HG02798 (cell line): ENCODE measurements at regions not wholly inside any gene's neighbourhood (a gene's known extent, or its start where the extent isn't known, plus 50 kb on each side); places are given as distances from the start of the nearest gene placed in this dataset.

ENCODE experiments used
- ATAC-seq: cut with Tn5 transposase; IDR thresholded peaks from one replicate; pipeline ENCODE4 v1.9.1; 2021; ENCODE audit warnings: mild to moderate bottlenecking; ENCODE audit not compliant: unreplicated experiment, poor library complexity

DNA sequence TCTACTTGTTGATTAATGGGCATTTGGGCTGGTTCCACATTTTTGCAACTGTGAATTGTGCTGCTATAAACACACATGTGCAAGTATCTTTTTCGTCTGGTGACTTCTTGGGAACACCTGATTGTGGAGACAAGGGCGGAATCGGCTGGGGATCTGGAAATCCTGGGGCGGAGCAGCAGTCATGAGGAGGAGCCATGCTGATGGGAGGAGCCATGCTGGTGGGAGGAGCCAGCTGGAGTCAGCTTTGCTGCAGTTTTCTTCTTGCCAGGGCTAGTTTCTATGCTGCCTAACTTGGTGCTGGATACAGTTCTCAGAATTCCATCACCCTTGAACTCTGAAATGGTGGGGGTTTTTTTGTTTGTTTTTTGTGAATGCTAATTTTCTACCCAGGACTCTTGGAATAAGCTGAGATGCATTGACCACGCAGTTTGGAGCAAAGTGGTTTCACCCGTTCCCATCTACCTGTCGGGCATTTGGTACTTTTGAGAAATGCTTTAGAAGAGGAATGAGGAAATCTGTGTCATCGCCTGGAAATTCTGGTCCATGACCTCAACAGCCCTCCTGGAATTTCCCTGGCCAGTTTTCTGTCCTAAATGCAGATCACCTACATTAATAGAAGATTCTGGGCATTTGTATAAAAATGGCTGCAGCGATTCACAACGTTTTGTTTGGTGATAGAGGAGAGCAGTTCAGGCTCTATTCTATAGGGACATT lies 217.4 kb upstream of the ZFHX3 start:
- ATAC-seq: no peak

DNA sequence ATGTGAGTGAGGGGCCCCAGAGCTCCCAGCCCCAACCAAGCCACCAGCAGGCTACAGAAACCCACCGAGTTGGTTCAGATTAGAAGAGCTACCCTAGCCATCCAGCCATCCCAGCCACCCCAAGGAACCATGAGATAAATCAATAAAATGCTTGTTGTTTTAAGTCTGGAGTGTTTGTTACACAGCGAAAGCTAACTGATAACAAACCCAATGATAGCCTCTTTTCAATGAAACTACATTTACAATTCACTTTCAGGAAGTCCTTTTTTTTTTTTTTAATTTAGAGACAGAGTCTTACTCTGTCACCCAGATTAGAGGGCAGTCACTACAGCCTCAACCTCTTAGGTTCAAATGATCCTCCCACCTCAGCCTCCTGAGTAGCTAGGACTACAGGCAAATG lies 215.0 kb upstream of the ZFHX3 start:
- ATAC-seq: no peak

DNA sequence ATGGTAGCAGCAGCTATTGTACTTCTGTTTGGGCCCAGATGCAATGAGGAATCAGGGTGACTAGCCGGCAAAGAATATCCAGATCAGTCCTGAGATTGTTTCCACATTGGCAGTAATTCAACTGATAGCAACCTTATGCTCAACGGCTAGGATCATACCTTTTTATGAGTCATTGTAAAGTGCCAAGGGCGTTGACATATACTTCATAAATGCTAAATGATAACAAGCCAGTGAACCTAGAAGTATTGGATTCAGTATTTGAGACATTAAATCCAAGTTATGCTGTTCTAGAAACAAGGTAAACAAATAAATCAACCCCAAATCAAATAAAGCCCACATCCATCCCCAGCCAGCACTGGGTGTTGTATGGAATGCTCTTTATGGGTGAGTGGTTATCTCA lies 207.1 kb upstream of the ZFHX3 start:
- no peak for ATAC-seq

DNA sequence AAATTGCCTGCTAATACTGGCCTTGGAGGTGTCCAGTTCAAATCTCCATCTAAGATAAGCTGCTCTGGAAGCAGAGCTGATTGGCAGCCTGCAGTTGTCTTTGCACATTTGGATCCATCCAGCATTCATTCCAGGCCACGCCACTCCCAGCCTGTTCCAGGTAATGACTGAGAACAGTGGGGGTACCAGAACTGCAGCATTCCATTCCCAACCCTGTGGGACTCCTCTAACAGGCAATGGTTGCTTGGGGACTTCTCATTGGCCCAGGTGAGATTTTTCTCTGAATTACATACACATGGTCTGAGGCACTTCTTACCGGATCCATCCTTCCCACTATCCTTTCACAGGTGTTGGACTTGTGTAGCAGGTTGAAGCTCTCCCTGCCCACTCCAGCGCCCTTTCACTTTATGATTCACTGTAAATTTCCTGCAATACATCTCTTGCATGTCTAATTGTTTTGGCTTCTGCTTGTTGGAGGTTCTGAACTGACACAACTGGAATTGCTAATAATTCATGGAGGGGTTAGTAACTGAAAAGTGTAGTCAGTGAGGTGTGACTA lies 206.1 kb upstream of the ZFHX3 start:
- no peak for ATAC-seq

DNA sequence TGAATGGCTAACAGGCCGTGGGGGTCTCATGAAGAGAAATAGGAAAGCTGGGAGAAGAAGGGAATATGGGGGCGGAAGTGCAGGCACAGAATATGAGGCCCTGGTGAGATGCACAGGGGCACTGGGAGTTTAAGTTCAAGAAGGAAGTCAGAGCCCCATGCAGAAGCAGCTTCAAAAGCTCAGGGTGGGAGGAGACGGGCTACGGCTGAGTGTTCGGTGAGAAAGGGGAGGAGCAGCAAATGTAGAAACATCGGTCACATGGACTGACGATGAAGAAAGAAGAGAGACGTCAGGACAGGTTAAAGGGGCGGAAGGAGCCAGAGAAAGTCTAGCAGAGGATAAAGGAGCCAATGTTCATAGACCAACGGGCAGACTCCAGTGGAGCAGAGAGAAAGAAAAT lies 204.5 kb upstream of the ZFHX3 start:
- no peak for ATAC-seq

DNA sequence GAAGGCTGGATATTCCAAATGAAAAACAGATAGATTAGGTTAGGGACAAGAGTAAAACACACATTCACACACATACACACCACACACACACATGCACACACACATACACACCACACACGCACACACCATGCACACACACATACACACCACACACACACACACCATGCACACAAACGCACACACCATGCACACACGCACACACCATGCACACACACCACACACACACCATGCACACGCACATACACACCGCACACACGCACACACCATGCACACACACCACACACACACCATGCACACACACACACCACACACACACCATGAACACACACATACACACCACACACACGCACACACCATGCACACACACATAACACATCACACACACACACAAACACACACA lies 203.7 kb upstream of the ZFHX3 start:
- ATAC-seq: no peak

GRCh38 chr16:73248316-73248715 lies 200.4 kb upstream of the ZFHX3 start:
- ATAC-seq: no peak

- ATAC-seq: no peak
These were observed 193.0 kb upstream of the ZFHX3 start for GRCh38 chr16:73240920-73241319.

- no peak for ATAC-seq
These were observed 189.7 kb upstream of the ZFHX3 start for GRCh38 chr16:73237601-73238000.

DNA sequence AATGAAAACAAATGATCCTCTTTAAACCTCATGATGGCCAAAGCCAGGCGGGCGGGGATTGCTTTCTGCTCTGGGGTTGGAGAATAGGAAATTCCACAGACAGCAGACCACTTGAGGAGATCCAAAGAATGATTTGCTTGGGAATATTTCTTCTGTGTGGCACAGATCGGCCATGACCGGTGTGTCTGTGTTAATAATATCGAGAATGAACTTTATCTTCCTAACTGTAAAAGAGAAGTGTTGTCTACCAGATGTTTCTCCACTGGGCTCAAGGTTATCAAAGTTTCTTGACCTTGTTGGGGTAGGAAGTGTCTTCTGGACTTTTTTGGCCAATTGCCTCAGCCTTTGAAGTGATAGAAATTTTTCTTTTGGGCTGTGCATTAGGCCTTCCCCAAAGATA lies 186.6 kb upstream of the ZFHX3 start:
- no peak for ATAC-seq

DNA sequence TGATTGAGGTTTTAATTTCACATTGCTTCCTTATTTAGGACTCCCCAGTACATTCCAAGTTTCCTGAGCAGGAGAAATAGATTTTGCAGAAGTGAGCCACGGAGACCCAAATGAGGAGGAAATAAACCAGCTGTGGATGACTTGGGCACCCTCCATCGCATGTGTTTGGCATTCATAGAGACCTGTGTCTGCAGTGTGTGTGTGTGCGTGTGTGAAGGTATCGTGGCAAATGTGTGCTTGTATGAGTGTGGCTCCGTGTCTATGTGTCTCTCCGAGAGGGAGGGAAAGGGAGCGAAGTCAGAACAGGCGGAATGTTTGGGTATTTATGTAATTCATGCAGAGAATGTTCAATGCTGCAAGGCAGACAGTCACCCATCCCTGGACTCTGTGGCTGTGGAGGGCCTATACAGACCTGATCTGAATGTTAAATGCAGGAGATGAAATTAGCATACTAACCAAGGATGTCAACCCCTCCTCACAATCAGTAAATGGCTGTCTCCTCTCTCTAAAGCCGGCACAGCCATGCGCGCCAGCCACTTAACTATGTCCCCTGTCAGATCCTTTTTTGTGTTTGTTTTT lies 186.0 kb upstream of the ZFHX3 start:
- no peak for ATAC-seq

DNA sequence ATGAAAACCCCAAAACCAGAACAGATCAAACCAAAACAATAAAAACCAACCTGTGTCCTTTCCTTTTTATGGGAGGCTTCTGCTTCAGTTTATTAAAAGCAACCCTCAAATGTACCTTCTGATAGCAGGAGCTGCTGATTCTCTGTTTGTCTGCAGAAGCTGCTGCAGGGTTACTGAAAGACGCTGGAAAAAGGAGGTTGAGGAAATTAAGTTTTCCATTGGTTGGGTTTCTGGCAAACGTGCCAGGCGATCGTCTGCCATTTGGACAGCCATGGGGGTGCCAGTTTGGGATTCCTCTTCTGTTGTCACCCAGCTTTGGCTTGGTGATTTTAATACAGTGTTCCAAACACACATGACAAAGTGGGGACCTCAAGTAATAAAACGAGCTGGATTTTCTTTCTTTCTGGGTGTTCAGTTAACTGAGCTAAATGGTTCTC lies 185.4 kb upstream of the ZFHX3 start:
- ATAC-seq: no peak

- no peak for ATAC-seq
These were observed 184.8 kb upstream of the ZFHX3 start for GRCh38 chr16:73232555-73233328.

DNA sequence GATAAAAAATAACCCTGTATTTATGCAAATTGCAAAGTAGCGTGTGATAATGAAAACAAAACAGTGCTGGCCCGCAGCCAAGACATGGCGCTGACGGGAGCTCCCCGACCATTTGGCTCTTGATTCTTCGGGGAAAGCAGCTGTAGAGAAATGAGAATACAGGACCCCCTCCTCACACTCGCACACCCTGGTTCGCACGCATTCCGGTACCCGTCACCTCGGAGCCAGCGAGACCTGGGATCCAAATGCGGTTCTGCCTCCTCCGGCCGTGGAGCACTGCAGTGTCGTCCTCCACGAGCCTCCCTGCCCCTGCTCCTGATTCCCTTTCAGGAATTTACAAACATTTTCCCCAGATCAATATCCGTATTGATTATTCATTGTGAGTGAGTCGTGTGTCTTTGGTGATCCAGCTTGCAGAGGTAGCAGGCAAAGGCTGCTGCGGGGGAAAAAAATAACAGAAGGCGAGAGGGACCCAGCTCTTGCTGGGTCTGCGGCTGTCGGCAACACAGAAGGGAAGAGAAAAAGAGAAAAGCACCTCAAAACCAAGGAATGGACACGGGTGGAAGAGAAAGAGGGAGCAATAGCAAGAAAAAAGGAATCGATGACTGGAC lies 184.1 kb upstream of the ZFHX3 start:
- no peak for ATAC-seq

DNA sequence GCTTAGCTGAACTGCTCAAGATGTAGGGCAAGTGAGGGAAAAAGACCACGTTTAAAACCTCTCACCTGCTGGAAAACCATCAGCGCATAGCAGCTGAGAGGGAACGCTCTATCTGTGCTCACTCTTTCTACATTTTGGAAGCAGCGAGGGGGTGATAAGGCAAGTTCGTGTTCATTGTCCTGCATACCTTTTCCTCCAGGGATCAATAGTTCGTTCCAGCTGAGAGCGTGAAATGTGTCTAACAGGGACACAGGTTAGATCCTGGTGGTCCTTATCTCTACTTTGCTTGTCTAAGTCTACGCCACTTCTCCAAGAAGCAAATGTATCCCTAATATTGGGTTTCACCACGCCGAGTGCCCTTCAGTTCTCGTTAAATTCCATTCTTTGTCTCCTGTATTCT lies 183.5 kb upstream of the ZFHX3 start:
- no peak for ATAC-seq

GRCh38 chr16:73230651-73231050 lies 182.7 kb upstream of the ZFHX3 start:
- ATAC-seq: no peak

DNA sequence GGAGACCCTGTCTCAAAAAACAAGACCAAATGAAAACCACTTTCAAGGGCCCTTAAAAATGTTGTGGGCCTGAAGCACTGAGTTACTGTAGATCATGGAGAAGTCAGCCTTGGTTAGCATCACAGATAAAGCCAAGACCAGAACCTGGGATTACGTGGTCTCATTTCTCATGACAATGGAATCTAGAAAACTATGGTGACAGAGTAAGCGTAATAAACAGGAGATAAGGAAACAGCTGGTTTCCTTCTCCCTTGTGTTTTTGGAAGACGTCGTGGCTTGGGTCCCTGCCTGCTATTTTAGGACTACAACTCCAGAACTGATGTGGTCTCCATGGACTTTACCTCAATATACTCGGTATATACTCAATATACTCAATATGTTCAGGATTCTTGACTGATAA lies 180.7 kb upstream of the ZFHX3 start:
- no peak for ATAC-seq

DNA sequence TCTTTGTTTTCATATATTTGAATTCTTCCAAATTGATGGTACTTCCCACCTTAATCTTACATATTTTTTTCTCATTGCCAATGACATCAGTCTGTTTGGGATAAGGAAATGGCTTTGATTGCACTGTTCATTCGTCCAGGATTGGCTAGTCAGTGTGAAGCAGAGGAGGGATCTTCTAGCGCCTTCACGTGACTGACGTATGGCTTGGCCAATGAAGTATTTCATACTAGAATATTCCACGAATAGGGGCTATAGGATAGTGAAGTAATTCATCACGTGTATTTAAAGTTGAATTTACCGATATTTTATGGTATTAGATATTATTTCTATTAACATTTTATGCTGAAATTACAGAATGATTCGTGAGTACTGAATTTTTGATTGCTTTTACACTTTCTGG lies 178.7 kb upstream of the ZFHX3 start:
- ATAC-seq: no peak

GRCh38 chr16:73225983-73226382 lies 178.1 kb upstream of the ZFHX3 start:
- no peak for ATAC-seq

- ATAC-seq: no peak
These were observed 172.9 kb upstream of the ZFHX3 start for GRCh38 chr16:73220836-73221235.

DNA sequence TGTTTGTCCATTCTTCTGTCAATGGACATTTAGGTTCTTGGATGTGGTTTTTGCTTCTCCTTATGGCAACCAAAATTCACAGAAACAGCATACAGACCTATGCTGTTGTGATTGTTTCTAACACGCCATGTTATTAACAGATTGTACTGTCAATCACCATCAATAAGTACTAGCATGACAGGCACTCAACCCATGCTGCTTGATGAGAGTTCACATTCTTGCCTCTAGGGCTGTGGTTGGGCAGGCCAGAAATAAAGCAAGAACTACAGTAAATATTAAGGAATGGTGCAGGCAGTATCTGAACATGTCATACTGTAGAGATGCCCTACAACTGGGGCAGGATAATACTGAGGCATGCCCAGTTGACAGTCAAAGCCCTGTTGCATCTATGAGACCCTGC lies 171.2 kb upstream of the ZFHX3 start:
- ATAC-seq: no peak
